Pons (tissue), 1 donor: ENCODE measurements at regions not wholly inside any gene's neighbourhood (a gene's known extent, or its start where the extent isn't known, plus 50 kb on each side); places are given as distances from the start of the nearest gene placed in this dataset.
"Not testable (repeated sequence)": the region's sequence is repeated elsewhere in the genome, so short reads cannot be mapped to it uniquely, and the experiment has no call there.

Source experiments
- DNase-seq: peaks from one replicate; pipeline ENCODE4 v3.0.0-alpha.2; 2016; ENCODE audit warnings: low spot score

DNA sequence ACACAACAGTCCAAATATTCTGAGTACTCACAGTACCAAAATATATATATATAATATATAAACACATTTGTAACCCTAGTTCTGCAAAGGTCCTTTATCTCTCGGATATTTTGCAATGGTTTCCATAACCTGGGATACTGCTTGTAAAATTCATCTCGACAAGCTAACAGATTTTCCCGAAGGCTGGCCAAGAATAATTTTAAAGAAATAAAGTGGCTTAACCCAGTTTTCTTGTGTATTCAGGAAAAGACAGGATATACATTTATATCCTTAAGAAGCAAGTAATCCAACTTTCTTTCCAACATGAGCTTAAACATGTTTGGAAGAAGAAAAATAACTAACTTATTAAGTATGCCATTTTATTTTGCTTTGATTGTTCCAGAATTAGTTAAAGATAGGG, 348.7 kb upstream of the RUNX1 start:
- no peak for DNase-seq

DNA sequence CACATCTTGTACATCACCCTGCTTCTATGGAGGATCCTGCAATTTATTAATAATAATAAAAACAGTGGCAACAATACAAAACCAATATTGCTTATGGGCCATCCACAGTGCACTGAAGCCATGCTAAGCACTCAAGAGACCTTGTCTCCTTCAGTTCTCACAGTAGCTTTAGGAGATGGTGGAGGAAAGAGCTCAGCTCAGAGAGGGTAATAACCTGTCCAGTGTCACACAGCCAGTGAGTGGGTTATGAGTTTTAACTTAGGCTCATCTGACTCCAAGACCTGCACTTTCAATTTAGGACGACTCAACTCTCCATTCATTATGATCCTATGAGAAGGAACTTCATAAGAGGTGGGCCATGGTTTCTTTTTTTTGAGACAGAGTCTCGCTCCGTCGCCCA, 347.6 kb upstream of the RUNX1 start:
- DNase-seq, result no peak

DNA sequence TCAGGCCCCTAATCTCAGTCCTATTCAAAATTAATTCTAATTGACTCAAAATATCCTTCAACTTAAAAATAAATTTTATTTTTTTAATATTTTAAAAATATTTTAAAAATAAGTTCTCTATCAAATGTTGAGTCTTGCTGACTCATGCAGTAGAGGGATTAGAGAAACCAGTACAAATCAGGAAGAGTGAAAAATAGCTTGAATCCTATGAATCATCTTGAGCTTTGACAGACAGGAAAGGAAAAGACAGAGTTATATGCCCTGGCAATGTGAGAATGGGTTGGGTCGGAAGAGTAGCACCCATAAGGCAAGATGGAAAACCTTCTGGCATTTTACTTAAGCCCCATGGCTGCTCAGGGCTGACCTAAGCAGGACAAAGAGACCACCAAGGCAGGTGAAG, 346.6 kb upstream of the RUNX1 start:
- no peak for DNase-seq

DNA sequence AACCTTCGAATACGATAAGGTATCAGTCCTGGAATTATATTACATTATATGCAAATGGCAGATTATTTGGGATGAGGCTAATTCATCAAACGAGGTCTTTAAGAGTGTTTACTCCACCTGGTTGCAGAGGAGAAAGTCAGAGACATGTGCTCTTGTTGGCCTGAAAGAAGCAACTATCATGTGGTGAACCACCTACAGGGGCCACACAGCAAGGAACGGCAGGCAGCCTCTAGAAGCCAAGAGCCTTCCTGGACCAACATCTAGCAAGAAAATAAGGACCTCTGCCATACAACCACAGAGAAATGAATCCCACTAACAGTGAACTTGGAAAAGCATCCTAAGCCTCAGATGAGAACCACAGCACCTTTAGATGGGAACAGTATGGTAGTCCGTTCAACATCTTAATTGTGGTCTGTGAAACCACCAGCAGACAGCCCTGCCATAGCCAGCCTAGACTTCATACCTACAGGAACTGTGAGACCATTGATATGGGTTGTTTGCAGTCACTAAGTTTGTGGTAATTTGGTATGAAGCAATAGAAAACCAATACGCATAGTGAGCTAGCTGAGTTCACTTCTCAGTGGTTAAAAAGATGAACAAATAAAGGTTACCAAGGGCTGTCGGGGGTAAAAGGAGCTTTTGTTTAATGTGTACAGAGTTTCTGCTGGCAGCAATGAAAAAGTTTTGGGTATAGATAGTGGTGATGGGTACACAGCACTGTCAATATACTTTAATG, 345.7 kb upstream of the RUNX1 start:
- DNase-seq, result no peak

DNA sequence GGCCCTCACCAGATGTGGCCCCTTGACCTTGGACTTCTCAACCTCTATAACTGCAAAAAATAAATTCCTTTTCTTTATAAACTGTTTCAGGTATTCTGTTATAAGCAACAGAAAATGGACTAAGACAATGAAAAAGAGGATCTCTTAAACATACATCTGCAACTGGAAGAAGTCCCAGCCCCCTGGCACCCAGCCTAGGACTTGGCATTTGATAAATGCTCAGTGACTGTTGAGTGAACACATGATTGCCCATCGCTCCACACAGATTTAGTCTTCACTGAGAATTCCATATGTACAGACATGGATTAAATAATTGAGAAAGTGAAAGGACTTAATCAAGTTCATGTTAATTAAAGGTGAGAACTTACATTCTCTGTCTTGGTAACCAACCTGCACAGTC, 344.9 kb upstream of the RUNX1 start:
- no peak for DNase-seq

DNA sequence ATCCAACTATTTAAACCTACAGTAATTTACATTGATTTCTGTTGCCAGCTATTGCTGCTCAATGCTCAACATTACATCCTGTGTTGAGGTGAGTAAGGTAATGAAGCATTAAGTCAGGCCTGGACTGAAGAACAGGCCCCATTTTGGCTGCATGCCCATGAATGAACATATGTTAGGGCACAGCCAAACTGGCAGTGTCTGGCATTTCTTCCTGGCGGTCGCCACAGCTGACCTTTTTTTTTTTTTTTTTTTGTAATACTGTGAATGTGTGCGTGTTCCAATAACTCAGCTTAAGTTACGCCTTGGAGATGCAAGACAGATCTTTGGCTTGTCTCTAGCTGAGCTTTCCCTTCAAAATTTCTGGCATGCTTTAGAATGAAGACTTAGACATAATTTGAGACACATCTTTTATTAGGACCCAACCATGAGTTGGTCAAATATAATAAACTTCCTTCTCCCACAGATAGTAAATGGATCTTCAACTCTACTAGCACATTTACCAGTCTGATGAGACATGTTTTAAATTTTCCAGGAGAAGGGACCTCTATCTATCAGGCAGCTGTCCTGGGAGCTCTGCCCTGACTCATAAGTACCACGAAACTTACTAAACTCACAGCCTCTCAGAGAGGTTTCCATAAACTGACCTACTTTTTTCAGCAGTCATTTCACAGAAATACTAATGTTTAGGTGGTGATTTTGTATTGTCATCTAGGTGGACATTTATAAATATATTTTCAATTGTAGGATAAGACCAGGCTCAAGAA, 341.1 kb upstream of the RUNX1 start:
- DNase-seq, result no peak

DNA sequence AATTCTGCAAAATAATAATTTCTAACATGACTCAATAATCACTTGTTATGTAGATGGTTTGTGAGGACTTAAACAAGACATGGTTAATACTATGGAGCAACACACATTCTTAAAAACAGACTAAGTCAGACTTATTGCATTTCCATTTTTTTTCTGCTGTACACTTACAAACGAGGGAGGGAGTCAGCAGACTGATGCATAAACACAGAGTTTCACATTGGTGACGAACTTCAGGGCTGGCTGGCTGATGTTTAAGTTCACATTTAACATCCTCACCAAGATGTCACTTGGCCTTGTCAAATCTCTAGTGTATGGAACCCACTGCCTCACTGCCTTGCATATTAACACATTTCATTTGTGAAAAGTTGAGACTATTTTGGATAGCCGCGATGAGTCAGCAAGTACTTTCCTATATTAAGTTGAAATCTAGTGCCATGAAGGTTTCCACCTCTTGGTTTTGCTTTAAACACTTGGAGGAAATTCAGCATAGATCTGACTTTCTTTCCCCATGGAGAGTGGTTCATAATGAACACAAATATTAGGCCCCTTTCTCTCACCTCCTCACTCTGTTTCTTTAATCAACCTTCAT, 337.5 kb upstream of the RUNX1 start:
- DNase-seq, result no peak

DNA sequence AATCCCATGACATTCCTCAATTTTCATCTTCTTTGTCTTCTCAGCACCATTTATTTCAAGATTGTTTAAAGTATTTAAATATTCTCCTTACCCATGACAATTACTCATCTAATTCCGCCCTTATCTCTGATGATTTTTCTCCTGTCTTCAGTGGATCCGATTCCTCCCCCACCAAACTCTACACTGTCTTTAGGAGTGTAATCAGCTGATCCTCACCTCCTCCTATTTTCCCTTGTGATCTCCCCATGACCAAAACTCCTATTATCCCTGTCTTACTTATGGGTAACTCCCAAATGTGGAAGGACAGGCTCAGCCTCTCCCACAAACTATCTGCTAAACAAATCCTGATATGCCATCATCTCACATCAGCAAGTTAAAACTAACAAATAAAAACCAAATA, 335.3 kb upstream of the RUNX1 start:
- no peak for DNase-seq

DNA sequence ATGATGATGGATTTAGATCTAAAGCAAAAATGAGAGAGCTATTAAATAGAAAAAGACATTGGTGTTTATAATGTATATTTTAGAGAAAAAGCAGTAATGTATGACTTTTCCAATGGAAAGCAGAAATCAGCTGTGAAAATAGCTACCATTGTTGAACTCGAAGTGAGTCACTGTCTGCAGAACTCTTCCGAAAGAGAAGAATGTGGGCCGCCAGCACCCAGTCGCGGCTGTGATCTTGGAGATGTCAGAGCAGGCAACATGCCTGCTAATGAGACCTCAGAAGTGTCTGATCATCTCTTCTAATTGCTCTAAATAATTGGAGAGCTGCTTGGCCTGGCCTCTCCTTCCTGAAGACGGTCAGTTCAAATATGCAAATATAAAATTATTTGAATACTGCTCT, 333.6 kb upstream of the RUNX1 start:
- DNase-seq, result no peak

DNA sequence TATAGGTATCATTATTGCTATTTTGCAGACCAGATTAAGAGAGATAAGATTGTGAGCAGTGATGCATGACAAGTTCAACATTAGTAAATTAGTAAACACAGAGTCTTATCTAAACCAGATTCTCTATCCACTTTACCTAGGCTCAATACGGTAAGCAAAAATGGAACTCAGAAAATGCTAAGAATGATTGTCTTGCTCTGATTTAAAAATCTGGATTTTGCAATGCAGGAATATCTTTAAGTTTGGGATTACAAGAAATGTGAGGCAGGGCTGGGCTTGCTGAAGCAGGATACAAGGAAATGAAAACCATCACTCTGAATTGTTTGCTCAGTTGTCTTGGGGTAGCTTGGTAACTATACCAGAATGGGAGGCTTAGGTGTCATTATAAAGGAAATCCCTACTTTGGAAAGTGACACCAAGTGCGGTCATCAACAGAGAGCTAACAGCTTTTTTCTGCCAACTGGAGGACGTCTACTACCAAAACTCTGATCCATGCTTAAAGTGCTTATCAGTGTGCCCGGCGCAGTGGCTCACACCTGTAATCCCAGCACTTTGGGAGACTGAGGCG, 332.7 kb upstream of the RUNX1 start:
- no peak for DNase-seq

DNA sequence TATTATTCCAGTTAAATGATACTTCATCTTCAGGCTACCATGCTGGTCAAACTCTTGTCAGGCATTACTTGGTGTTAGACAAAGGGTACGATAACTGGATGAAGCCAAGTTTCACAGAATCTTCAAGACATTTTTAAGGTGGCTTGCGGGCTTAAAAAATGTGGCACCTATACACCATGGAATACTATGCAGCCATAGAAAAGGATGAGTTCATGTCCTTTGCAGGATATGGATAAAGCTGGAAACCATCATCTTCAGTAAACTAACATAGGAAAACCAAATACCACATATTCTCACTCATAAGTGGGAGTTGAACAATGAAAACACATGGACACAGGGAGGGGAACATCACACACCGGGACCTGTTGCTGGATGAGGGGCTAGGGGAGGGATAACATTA, 331.2 kb upstream of the RUNX1 start:
- not testable (repeated sequence) for DNase-seq

DNA sequence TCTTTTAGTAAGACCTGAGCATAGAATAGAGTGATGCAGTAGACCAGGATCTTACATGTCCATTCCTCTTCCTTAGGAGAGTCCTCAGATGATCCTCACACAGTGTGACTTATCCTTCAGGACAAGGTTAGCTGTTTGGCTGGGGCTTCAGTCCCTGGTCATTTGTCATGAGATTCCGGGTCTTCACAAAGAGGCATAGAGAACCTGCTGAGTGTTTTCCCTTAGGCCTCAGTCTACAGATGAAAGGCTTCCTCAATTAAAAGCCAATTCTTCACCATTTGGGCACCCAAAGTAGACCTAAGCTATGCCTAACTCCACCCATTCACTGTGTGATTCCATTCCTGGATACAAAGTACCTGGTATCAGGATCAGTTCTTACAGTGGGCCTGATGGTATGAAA, 329.8 kb upstream of the RUNX1 start:
- DNase-seq, result no peak

DNA sequence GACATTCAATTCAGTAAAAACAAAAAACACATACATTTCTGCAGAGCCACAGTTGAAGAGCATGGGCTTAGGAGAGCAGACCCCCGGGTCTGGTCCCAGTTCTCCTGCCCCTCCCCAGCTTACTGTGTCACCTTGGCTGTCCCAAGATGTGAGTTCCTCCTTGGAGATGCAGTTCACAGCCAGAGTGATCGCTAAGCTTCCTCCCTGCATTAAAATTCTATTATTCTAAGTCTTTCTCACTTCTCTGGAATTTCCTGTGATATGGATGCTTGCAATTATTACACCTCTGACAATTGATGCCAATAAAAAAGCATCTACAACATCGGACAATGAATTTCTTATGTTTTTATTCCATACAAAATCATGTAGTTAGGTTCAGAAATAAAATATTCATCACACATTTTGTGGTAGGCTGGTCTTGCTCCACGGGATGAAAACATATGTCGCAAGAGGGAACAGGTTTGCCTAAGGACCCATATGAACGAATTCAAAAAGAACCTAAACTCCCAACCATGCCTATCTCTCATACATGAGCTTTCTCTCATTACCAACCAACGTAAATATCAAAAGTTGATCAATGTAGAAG, 328.5 kb upstream of the RUNX1 start:
- DNase-seq, result no peak

DNA sequence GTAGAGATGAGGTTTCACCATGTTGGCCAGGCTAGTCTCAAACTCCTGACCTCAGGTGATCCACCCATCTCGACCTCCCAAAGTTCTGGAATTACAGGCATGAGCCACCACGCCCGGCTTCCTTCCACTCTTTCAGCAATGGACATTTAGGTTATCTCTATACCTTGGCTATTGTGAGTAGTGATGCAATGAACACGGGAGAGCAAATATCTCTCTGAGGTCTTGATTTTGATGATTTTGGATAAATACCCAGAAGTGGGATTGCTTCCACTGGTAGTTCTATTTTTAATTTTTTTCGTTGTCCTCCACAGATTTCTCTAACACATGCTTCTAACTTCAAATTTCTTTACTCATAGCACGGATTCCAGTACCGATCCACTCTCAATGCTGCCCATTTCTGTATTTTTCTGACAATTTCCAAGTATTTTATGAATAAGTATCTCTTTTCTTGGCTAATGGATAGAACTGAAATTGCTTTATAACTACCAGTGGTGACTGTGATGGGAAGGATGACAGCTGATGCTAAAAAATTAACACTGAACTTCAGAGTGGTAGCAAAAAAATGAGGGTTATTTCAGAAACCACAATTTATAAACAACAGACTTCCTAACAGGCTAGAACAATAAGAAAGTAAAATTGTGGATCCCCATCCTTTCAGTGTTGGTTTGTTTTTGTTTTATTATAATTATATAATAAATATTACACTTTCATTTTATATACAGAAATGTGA, 327.5 kb upstream of the RUNX1 start:
- DNase-seq, result no peak

DNA sequence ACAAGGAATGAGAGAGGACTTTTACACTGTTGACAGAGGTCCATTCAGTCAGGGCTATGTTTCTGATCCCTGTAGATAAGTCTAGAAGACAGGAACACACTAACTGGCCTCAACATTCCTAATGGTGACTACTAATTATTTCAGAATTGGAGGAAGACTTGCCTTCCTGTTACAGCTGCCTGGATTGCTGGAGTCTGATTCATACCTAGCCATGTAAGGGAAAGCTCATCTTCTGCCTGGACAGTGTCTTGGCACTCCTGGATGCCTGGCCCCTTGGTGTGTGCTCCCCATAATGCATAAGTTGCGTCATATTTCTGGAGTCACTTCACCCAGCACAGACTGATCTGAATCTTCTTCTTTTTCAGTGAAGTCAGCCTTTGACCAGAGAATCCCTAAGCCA, 326.0 kb upstream of the RUNX1 start:
- DNase-seq, result no peak

DNA sequence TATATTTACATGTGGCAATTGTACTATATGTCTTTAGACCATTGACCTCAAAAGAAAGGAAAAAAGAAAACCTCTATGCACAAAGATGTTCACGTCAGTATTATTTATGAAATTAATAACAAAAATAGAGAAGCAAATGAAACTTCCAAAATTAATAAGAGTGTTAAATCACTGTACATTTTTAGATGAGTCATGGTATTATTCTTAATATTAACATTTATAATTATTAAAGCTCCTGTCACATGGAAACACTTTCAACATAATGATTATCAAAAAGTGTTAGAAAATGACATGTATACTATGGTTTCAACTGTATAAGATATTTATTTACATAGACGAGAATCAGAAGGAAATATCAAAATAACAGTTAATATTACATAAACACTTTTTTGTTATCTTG, 324.9 kb upstream of the RUNX1 start:
- no peak for DNase-seq

DNA sequence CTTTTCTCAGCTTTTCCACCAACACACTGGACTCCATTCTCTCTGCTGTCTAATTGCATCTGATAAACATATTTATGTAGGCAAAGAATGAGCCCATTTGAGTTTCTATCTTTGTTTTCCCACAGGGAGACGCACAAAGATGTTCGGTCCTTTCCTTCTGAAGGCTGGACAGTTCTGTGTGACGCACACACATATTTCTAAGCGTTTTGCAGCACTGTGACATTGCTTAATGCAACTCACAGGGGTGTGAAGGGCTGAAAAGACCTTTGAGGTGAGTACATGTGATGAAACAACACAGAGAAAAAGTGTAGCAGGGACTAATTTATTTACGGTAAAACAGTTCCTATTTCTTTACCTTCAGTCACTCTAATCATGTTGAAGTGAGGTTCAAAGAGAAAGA, 323.1 kb upstream of the RUNX1 start:
- DNase-seq, result no peak

DNA sequence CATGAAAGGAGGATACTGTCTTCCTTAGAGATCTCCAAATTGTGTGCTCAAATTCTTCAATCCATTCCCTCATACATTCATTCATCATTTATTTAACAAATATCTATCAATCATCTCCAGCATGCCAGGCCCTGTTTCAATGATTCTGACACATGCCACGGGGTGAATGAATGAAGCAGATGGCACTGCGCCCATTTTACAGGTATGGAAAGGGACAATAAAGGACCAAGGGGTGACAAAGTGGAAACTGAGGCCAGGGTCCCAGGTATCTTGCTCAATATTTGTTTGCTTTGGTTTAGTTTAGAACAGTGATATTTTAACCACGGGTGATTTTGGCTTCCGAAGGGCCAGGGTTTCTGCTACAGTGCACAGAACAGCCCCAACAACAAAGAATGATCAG, 321.6 kb upstream of the RUNX1 start:
- DNase-seq, result no peak

DNA sequence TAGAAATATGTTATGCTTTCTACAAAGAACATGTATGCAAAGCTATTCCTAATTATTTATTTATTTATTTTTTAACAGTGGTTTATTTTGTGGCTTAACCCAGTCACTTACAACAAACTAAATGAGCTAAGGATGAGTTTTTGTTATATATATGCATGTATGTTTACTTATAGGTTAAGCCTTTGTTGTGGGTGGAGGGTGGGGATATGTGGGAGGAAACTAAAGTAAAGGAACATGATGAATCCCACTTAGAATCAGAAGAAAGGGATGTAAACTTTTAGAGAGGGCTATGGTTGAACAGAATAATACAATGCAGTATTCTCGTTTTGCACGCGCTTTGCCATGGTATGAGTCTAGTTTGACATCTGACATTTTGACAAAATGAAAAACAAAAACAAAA, 321.0 kb upstream of the RUNX1 start:
- DNase-seq, result no peak

DNA sequence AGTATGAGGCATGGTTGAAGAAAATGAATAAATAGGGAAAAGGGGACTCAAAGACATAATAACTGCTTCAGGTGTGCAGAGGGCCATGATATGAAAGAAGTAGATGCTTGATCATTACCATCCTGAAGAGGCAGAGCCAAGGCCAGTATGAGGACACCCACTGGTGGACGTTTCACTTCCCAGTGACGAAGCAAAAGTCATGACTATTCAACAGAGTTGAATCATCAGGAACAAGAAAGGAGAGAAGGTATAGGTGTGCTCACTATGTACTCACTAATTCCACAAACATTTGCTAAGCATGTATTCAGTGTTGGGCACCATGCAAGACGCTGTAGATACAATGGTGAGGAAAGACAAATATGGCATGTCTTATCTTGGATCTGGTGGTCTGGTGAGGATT, 319.2 kb upstream of the RUNX1 start:
- no peak for DNase-seq

DNA sequence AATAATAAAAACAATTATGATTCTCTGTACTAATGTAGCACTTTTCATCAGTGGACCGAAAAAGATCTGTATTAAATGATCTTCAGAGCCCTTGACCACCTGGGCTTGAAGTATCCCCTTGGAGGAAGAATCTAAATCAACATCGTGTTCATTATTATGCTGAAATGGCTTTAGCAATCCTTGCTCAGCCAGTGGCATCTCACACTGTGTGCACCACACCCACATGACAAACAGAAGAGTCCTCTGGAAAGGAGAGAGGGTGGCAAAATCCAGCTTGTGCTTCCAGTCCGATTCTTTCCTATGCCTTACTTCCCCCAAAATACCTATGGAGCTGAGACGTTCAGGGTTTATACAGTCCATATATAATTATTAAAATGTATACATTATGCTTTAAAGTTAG, 318.5 kb upstream of the RUNX1 start:
- no peak for DNase-seq
